H54 (cell line): ENCODE measurements at regions not wholly inside any gene's neighbourhood (a gene's known extent, or its start where the extent isn't known, plus 50 kb on each side); places are given as distances from the start of the nearest gene placed in this dataset.

Source experiments
- DNase-seq: peaks from one replicate; pipeline ENCODE4 v3.0.0; 2011; ENCODE audit warnings: low spot score, mixed read lengths; ENCODE audit not compliant: insufficient read length
- FAIRE-seq: peaks from 3 replicates; lab custom pipeline; 2011; peaks lifted over from hg19 to GRCh38; lab: Jason Lieb, UNC
- POLR2A ChIP-seq: IDR thresholded peaks from 2 replicates; pipeline ENCODE4 v1.6.1; 2011; ENCODE audit warnings: low read depth, mild to moderate bottlenecking, low read length

GRCh38 chr3:187445356-187445755, 77.2 kb downstream of the RTP4 start:
- TF ChIP-seq POLR2A: no peak
- no peak for DNase-seq
- FAIRE-seq: no peak

- no peak for TF ChIP-seq POLR2A
- FAIRE-seq: peak; percentile 52
- DNase-seq: no peak
These were observed 66.3 kb downstream of the RTP4 start for GRCh38 chr3:187434524-187434923.

- no peak for DNase-seq
- no peak for TF ChIP-seq POLR2A
- FAIRE-seq: no peak
These were observed 62.4 kb downstream of the RTP4 start for GRCh38 chr3:187430576-187430975.
